ENCODE measurements at regions not wholly inside any gene's neighbourhood (a gene's known extent, or its start where the extent isn't known, plus 50 kb on each side); places are given as distances from the start of the nearest gene placed in this dataset.

- no peak for ATAC-seq
Measured at GRCh38 chr11:19359221-19360000, 118.7 kb upstream of the E2F8 start.

GRCh38 chr11:19357943-19358342 is 117.2 kb upstream of the E2F8 start:
- Histone ChIP-seq H3K4me1 (no peaks in the 10 kb centered on the region), H3K4me3 (no peak overlapping the region), H3K27ac (no peak overlapping the region), H3K27me3 (peaks cover 39% of the 10 kb centered on the region), H3K36me3 (no peaks in the 10 kb centered on the region), H3K9me3 (no peaks in the 10 kb centered on the region)
- ATAC-seq: no peak
- TF ChIP-seq CTCF (IDR thresholded peaks at IDR 0.05) (no peak), POLR2AphosphoS5 (IDR thresholded peaks at IDR 0.05) (no peak), POLR2A (IDR thresholded peaks at IDR 0.05) (no peak), EP300 (IDR thresholded peaks at IDR 0.05) (no peak)
- 83 to 85% methylated on average over 3 of the region's 3 CpGs for WGBS, 2 donors (ENCODE audit: low coverage in 1 of 2)

More at GRCh38 chr11:19359221-19360000, 118.7 kb upstream of the E2F8 start:
- Histone ChIP-seq H3K4me3 (no peak overlapping the region), H3K27me3 (peaks cover 33% of the 10 kb centered on the region), H3K36me3 (no peaks in the 10 kb centered on the region), H3K4me1 (no peaks in the 10 kb centered on the region), H3K9me3 (no peaks in the 10 kb centered on the region), H3K27ac (no peak overlapping the region)
- 58 to 71% methylated on average over 6 to 7 of the region's 7 CpGs for WGBS, 2 donors (ENCODE audit: low coverage in 1 of 2)
- no peak for TF ChIP-seq POLR2A (IDR thresholded peaks at IDR 0.05)
- no peak for TF ChIP-seq EP300 (IDR thresholded peaks at IDR 0.05)
- no peak for TF ChIP-seq POLR2AphosphoS5 (IDR thresholded peaks at IDR 0.05)
- no peak for TF ChIP-seq CTCF (IDR thresholded peaks at IDR 0.05)

- no CpG with 5 or more reads among the region's 1 CpG for WGBS, 2 donors (ENCODE audit: low coverage in 1 of 2)
- TF ChIP-seq CTCF (IDR thresholded peaks at IDR 0.05) (no peak), POLR2AphosphoS5 (IDR thresholded peaks at IDR 0.05) (no peak), EP300 (IDR thresholded peaks at IDR 0.05) (no peak), POLR2A (IDR thresholded peaks at IDR 0.05) (no peak)
- Histone ChIP-seq H3K9me3 (no peaks in the 10 kb centered on the region), H3K36me3 (no peaks in the 10 kb centered on the region), H3K4me3 (no peak overlapping the region), H3K4me1 (no peaks in the 10 kb centered on the region), H3K27me3 (peaks cover 51% of the 10 kb centered on the region), H3K27ac (no peak overlapping the region)
- ATAC-seq: no peak
Measured at GRCh38 chr11:19355601-19356000, 114.9 kb upstream of the E2F8 start.

- Histone ChIP-seq H3K9me3 (no peaks in the 10 kb centered on the region), H3K27ac (no peak overlapping the region), H3K27me3 (peaks cover 68% of the 10 kb centered on the region), H3K4me3 (no peak overlapping the region), H3K36me3 (no peaks in the 10 kb centered on the region), H3K4me1 (no peaks in the 10 kb centered on the region)
- WGBS, 2 donors (ENCODE audit: low coverage in 1 of 2): 95 to 100% methylated on average over 1 to 2 of the region's 2 CpGs
- no peak for ATAC-seq
- TF ChIP-seq POLR2AphosphoS5 (IDR thresholded peaks at IDR 0.05): no peak
- TF ChIP-seq POLR2A (IDR thresholded peaks at IDR 0.05): no peak
- no peak for TF ChIP-seq EP300 (IDR thresholded peaks at IDR 0.05)
- no peak for TF ChIP-seq CTCF (IDR thresholded peaks at IDR 0.05)
Measured at GRCh38 chr11:19353287-19353850, 112.6 kb upstream of the E2F8 start.

- no peaks in the 10 kb centered on the region for H3K9me3 ChIP-seq
- H3K36me3 ChIP-seq: no peaks in the 10 kb centered on the region
- H3K4me3 ChIP-seq: no peak overlapping the region
- H3K27ac ChIP-seq: no peak overlapping the region
- peaks cover 68% of the 10 kb centered on the region for H3K27me3 ChIP-seq
- no peak for TF ChIP-seq POLR2A (IDR thresholded peaks at IDR 0.05)
- no peak for TF ChIP-seq POLR2AphosphoS5 (IDR thresholded peaks at IDR 0.05)
- no peak for TF ChIP-seq EP300 (IDR thresholded peaks at IDR 0.05)
- TF ChIP-seq CTCF (IDR thresholded peaks at IDR 0.05): no peak
- ATAC-seq: no peak
- H3K4me1 ChIP-seq: no peaks in the 10 kb centered on the region
- 51 to 60% methylated on average over 1 to 7 of the region's 9 CpGs for WGBS, 2 donors (ENCODE audit: low coverage in 1 of 2)
Measured at GRCh38 chr11:19352771-19353160, 112.0 kb upstream of the E2F8 start.

Data from gastroesophageal sphincter (tissue), 4 donors.